ENCODE measurements at regions not wholly inside any gene's neighbourhood (a gene's known extent, or its start where the extent isn't known, plus 50 kb on each side); places are given as distances from the start of the nearest gene placed in this dataset.

- ATAC-seq: no peak
These were observed 138.7 kb upstream of the RBMS1 start for GRCh38 chr2:160632084-160632975.

- ATAC-seq: no peak
These were observed 140.8 kb upstream of the RBMS1 start for GRCh38 chr2:160634436-160634835.

GRCh38 chr2:160635488-160635887 is 141.9 kb upstream of the RBMS1 start:
- no peak for ATAC-seq

GRCh38 chr2:160639472-160639871 is 145.9 kb upstream of the RBMS1 start:
- ATAC-seq: no peak

- ATAC-seq: no peak
These were observed 153.3 kb upstream of the RBMS1 start for GRCh38 chr2:160646684-160647444.

GRCh38 chr2:160647967-160648685 is 154.5 kb upstream of the RBMS1 start:
- ATAC-seq: no peak

- ATAC-seq: no peak
These were observed 156.1 kb upstream of the RBMS1 start for GRCh38 chr2:160649698-160650097.

- no peak for ATAC-seq
These were observed 156.8 kb upstream of the RBMS1 start for GRCh38 chr2:160650196-160651118.

GRCh38 chr2:160651416-160652200 is 158.0 kb upstream of the RBMS1 start:
- peak in 1 of 2 donors; percentile 11 for ATAC-seq

GRCh38 chr2:160652236-160652635 is 158.6 kb upstream of the RBMS1 start:
- ATAC-seq: peak; percentile 84 to 86

- ATAC-seq: no peak
These were observed 163.6 kb upstream of the RBMS1 start for GRCh38 chr2:160657196-160657595.

GRCh38 chr2:160658851-160659250 is 165.2 kb upstream of the RBMS1 start:
- no peak for ATAC-seq

GRCh38 chr2:160660741-160661140 is 167.1 kb upstream of the RBMS1 start:
- ATAC-seq: no peak

- no peak for ATAC-seq
These were observed 171.1 kb upstream of the RBMS1 start for GRCh38 chr2:160664603-160665140.

- ATAC-seq: peak; percentile 51 to 67
These were observed 172.8 kb upstream of the RBMS1 start for GRCh38 chr2:160666154-160667060.

GRCh38 chr2:160667811-160668210 is 174.2 kb upstream of the RBMS1 start:
- no peak for ATAC-seq

- no peak for ATAC-seq
These were observed 177.0 kb upstream of the RBMS1 start for GRCh38 chr2:160670618-160671017.

GRCh38 chr2:160672211-160672610 is 178.6 kb upstream of the RBMS1 start:
- no peak for ATAC-seq

GRCh38 chr2:160674146-160674750 is 180.6 kb upstream of the RBMS1 start:
- no peak for ATAC-seq
